Astrocyte of the hippocampus (primary cell): ENCODE measurements at regions not wholly inside any gene's neighbourhood (a gene's known extent, or its start where the extent isn't known, plus 50 kb on each side); places are given as distances from the start of the nearest gene placed in this dataset.
"Not testable (repeated sequence)": the region's sequence is repeated elsewhere in the genome, so short reads cannot be mapped to it uniquely, and the experiment has no call there.

ENCODE experiments used
- DNase-seq: peaks from one replicate; pipeline ENCODE4 v3.0.0; 2011; ENCODE audit warnings: low read depth, low spot score

GRCh38 chr9:65566018-65566417 lies 109.7 kb upstream of the ZNG1E start:
- not testable (repeated sequence) for DNase-seq

DNA sequence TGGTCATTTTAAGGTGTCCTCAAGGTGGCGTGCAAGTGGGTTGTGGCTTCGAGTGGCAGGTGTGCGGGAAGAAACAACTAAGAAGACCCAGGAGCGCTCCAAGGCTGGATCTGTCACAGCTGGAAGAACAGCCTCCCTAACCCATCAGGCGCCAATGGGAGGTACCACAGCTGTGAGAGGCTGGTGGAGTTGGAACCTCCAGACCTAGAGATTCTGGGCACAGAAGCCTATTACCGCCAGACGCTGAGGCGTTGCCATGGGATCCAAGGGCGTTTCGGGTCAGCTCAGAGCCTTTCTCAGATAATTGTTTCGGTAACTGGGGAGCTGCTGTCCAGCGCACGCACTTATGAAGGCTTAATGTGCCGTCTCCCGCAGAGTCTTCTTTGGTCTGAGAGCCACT lies 156.7 kb upstream of the ZNG1E start:
- not testable (repeated sequence) for DNase-seq

GRCh38 chr9:65514465-65514864 lies 161.3 kb upstream of the ZNG1E start:
- not testable (repeated sequence) for DNase-seq

DNA sequence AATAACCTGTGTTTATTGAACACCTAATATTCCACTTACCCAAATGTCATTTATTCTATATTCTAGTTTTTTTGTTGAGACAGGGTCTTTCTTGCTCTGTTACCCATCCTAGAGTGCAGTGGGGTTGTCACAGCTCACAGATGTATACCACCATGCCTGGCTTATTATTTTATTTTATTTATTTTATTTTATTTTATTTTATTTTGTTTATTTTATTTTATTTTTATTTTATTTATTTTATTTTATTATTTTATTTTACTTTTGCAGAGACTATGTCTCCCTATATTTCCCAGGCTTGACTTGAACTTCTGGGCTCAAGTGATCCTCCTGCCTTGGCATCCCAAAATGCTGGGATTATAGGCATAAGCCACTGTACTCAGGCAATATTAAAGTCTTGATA lies 167.8 kb upstream of the ZNG1E start:
- DNase-seq: not testable (repeated sequence)

DNA sequence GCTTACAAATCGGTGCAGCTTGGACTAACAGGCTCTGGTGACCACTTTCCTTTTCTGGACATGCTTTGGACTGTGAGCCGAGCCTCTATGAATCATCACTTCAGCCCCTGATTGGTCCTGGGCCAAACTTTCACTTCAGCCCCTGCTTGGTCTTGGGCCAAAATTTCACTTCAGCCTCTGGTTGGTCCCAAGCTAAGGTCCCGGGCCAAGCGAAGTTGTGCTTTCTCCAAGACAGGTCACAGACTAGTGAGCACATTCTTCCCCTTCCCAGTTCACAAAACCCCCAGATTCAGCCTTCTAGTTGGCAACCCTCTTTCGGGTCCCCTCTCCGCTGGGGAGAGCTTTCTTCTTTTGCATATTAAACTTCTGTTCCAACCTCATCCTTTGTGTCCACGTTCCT lies 171.0 kb upstream of the ZNG1E start:
- not testable (repeated sequence) for DNase-seq

DNA sequence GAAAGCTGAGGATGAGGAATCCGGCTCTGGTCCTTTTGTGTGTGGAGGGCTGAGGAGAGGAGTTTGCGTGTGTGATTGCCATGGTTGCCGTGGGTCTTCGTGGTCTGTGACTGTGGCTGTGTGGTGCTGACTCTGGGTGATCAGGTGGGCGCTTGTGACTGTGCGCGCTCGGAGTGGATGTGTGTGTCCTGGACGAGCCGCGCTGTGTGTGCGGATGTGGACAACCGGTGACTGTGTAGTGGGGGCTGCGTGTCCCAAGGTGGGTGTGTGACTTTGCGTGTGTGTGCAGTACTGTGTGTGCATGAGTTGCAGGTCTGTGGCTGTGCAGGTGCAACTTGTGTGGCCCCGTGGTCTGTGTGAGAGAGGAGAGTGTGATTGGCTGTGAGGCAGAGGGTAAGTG lies 172.0 kb upstream of the ZNG1E start:
- DNase-seq: not testable (repeated sequence)

DNA sequence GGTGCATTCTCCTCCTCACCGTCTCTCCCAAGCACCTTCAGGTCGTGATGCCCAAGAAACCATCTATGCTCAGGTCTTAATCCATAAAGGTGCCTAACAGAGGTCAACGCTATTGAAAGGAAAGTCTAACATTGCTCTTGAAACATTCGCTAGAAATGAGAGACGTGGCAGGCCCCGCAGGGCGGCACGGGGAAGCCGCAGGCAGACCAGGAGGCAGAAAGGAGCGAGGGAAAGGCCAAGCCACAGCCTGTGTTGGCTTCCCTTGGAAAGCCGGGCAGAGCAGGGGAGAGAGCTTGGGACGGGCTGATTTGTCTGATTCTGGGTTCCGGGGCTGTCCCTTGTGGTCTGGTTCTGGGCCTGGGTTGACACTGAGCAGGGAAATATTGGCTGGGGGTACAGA lies 192.8 kb upstream of the ZNG1E start:
- DNase-seq: not testable (repeated sequence)

DNA sequence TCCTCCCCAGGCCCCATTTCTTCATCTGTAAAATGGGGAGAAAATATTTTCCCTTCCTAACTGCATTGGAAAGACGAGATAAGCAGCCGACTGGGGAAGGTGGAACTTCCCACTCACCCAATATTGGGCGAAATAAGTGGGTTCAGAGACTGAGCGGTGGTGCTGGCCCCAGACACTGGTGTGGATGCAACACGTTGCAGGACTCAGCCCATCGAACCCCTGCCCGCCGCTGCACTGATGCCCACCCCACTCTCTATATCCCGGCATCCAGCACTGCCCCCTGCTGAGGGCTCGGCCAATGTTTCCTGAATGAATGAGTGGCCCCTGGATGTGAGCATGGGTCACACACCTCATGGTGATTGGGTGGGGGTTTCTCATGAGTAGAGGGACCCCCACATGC lies 194.4 kb upstream of the ZNG1E start:
- not testable (repeated sequence) for DNase-seq

- not testable (repeated sequence) for DNase-seq
These were observed 189.9 kb upstream of the FOXD4L5 start for GRCh38 chr9:65474891-65475290.

DNA sequence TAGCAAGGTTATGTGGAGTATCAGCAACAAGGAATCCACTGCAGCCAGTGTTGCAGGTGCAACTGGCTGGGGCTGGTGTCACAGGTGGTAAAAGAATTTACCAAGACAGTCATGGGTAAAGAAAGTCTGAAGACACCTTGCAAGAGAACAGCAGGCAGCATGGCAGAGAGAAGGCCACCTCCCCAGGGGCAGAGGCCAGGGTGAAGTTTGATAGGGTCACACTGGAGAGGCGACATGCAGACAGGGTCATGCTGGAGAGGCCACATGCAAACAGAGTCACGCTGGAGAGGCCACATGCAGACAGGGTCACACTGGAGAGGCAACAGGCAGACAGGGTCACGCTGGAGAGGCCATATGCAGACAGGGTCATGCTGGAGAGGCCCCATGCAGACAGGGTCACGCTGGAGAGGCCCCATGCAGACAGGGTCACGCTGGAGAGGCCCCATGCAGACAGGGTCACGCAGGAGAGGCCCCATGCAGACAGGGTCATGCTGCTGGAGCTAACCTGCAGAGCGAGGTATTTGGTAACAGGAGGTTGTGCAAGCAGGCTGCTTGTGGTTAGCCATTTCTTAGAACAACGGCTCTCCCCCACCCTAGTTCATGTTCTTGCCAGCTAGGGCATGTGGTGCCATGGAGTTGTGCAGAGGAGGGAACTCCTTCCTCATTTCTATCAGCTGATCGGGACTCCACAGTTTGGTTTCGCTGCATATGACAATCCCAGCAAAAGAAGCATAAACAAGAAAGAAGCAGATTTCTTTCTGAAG lies 188.2 kb upstream of the FOXD4L5 start:
- not testable (repeated sequence) for DNase-seq

DNA sequence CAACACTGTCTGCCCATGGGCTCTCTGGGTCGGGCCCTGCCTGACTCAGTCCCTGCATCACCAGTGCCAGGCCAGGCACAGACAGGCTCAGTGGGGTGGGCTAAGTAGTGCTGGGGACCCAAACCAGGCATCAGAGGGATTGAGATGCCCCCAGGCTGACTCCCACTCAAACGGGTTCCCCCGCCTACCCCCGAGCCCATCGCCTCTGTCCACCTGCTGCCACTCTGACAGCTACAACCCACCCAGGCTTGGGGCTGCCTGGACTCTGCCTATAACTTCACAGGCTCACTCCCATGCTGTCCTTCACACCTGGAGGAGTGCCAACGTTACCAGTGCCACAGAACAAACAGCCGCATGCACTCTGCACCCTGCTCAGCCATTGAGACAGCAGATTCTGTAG lies 186.1 kb upstream of the FOXD4L5 start:
- not testable (repeated sequence) for DNase-seq

GRCh38 chr9:65466911-65467734 lies 182.1 kb upstream of the FOXD4L5 start:
- DNase-seq: not testable (repeated sequence)

DNA sequence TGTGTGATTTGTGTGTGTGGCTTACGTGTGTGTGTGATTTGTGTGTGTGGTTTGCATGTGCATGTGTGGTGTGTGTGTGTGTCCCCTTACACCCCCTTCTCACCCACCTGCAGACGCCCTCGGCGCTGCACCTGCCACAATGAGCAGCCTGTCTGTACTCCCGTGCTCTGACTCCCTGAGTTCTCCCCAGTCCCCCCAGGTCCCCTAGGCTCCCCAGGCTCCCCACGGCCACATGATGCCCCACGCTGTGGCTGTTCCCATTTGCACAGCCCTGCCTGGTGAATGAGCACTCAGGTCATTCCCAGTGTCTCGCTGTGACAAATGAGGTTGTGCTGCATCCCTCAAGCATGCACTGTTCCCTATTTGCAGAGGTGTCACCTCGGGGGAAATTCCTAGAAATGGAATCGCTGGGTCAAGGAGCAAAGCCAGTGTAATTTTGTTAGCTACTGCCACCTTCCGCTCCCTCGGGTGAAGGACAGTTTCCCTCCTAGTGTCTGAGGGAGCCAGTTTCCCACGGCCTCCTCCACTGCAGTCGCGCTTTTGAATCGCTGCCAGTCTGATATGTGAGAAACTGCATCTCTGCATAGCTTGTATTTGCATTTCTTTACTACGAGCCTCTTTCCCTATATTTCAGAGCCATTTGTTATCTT lies 180.4 kb upstream of the FOXD4L5 start:
- not testable (repeated sequence) for DNase-seq

DNA sequence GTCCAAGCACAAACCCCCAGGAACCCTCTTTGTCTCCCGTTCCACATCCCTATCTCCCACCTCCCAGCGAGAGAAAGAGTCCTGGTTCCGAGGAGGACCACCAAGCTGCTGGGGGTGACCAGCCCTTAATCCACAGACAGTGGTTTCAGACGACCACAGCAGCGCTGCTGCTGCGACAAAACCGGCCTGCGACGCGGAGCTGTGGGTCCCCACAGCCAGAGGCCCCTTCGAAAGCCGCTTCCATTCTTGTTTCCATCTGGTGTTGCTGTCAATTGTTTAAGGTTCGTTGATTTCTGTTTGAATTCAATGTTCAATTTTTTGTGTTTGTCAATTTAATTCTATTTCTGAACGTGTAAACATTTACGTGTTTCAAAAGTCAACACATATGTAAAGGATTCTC lies 177.5 kb upstream of the FOXD4L5 start:
- not testable (repeated sequence) for DNase-seq

GRCh38 chr9:65459756-65460320 lies 174.8 kb upstream of the FOXD4L5 start:
- DNase-seq: no peak

DNA sequence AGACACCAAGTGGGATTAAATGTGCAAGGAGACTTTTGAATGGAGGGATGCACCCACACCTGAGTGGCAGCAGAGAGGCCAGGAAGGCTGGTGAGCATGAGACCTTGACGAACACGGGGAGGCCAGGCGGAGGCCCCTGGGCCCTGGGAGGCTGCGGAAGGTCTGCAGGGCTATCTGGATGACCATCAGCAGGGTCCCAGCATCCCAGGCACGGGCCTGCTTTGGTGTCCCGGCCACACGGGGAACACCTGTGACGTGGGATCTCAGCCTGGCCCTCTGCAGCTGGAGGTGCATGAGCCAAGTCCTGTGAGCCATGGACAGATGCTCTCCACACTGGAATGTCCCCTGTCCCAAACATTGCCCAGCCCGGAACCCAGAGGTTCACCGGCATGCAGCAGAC lies 174.0 kb upstream of the FOXD4L5 start:
- DNase-seq: no peak

DNA sequence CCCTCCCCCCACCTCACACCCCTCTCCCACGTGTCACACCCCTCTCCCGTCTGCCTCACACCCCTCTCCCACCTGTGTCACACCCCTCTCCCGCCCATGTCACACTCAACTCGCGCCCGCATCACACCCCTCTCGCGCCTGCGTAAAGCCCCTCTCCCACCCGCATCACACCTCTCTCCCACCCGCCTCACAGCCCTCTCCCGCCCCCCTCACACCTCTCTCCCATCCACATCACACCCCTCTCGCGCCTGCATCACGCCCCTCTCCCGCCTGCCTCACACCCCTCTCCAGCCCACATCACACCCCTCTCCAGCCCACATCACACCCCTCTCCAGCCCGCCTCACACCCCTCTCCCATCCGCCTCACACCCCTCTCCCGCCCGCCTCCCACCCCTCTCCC lies 173.5 kb upstream of the FOXD4L5 start:
- no peak for DNase-seq

- DNase-seq: not testable (repeated sequence)
These were observed 172.0 kb upstream of the FOXD4L5 start for GRCh38 chr9:65456991-65457390.

DNA sequence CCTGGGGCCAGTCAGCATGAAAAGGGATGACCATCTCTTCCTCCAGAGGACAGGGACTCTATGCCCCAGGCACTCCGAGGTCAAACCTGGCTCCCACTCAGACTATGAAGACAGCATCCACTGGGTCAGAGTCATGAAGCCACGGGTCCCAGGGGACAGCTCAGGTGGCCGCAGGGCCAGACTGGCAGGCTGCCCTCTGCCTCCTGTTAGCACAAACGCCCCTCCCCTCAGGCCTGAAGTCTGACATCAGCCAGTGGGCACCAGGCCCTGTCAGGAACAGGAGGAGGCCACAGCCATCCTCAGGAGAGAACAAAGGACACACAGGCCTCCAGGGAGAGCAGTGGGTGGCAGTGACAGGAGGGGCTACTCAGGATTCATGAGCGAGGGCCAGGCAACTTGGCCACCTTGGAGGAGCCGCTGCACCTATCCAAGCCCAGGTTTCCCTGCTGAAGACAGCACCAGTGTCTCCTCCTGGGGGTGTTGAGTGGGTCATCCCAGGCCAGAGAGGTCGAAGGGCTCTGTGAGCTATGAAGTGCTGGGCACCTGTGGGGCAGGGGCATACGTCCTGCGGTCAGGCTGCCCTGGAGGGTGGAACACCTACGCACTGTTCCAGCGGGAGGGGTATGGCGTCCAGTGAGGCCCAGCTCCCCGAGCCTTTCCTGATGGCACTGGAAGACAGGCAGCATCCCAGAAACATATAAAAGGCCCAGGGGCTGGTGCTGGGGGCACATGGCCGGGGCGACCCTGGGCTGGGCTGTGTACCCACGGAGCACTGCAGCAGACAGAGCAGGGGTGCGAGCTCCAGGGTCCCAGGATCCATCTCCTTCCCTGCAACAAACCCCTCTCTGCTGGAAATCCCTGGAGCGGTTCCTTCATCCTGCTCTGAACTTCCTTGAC lies 171.0 kb upstream of the FOXD4L5 start:
- not testable (repeated sequence) for DNase-seq

GRCh38 chr9:65455136-65455535 lies 170.1 kb upstream of the FOXD4L5 start:
- DNase-seq: not testable (repeated sequence)

GRCh38 chr9:65454666-65455065 lies 169.7 kb upstream of the FOXD4L5 start:
- DNase-seq: not testable (repeated sequence)
